HG03045 (cell line): ENCODE measurements at regions not wholly inside any gene's neighbourhood (a gene's known extent, or its start where the extent isn't known, plus 50 kb on each side); places are given as distances from the start of the nearest gene placed in this dataset.
"Not testable (repeated sequence)": the region's sequence is repeated elsewhere in the genome, so short reads cannot be mapped to it uniquely, and the experiment has no call there.

Experiments used
- ATAC-seq: cut with Tn5 transposase; IDR thresholded peaks from one replicate; pipeline ENCODE4 v1.9.1; 2021; ENCODE audit warnings: mild to moderate bottlenecking, moderate library complexity; ENCODE audit not compliant: unreplicated experiment

DNA sequence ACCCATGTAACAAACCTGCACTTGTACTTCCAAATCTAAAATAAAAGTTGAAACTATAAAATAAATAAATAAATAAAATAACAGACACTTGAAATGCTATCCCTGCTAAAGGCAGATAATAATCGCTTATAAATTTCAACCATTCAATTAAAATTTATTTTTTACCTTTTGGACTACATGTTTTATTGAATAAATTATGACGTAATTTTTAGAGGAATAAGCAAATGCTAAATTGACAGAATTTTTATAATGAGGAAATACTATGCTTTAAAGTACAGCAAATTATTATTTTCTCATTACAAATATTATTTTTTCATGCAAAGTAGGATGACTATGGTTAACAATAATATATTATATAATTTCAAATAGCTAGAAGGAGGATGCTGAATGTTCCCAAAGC is 658.6 kb upstream of the LMO3 start:
- ATAC-seq, result no peak

DNA sequence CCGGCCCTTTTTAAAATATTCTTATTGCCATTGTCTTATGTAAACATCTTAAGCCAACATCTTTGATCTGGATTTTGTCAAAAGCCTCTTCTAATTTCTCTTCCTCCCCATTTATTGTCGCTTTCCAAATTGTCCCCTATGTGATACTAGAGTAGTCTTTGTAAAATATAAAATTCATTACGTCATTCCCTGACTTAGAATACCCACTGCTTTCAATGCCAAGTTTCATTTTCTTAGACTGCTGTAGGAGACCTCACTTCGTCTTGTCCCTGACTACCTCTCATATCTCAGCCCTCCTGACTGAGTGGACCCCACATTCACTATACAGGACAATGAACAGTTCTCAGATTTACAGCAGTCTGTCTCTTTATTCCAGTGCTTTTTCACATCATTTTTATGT is 633.9 kb upstream of the LMO3 start:
- ATAC-seq, result no peak

DNA sequence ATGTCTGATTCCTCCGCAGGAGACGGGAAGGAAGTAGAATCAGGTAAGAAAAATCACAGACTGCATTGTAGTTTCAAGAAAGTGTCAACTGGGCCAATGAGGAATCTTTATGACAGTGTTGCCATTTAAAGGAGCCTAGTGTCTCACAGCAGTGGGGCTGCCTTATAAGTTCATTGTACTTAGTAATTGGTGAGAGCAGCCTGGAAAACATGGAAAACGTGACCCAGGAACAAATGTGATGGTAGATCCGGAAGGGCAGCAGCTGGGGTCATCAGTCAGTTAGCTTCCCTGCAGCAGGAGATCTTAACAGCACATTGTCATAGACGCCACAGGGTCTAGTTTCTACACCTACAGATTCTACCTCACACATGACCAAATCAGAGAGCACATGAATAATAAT is 630.0 kb upstream of the LMO3 start:
- ATAC-seq, result no peak

DNA sequence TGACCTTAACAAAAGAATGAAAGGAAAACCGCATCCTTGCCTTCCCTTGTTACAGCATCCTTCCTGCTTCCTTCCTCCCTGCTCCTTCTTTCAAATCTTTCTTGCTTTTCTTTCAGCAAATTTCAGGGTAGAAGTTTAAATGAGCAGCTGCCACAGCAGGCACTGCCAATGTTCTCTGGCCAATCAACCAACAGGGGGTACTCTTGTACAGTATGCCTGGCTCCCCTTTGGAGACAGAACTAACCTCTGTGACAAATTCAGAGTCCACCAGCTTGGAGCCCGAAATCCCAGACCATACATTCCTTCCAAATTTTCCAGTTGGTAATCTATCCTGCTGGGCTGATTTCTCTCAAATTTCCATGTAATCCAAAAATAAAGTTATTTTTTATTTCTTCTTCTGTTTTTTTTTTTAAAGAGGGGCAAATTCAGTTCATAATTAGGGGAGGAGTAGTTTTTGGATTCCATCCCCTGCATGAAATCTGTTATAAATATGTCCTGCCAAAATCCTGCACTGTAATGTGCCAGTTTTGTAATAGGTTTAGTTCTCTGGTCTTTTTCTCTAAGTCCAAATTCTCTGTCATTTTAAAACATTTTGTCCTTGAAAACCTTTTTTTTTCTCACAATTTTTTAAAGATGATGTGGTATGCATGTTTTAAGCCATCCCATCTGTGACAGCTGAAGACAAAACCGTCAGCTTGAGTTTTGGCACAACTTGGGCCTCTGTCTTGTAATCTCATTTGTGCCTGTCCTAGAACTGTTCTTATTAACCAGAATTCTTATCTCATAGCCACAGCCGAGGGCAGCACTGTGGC is 610.0 kb upstream of the LMO3 start:
- ATAC-seq, result no peak

DNA sequence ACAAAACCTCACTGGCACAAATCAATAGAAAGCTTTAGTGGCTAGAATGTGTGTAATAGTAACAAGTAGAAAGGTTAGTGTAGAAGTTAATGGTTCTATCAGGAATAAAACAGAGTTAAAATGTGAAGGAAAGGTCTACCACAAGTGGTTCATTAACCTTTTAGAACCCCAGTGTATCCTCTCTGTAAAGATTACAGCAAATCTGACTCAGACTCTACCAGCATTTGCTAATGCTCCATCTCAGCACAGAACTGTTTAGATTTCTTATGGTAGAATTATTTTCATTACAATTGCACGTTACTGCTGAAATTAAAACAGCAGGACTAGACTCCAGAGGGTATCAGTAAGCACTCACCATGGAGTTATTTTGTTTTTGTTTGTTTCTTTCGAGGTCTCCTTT is 609.0 kb upstream of the LMO3 start:
- ATAC-seq, result no peak

DNA sequence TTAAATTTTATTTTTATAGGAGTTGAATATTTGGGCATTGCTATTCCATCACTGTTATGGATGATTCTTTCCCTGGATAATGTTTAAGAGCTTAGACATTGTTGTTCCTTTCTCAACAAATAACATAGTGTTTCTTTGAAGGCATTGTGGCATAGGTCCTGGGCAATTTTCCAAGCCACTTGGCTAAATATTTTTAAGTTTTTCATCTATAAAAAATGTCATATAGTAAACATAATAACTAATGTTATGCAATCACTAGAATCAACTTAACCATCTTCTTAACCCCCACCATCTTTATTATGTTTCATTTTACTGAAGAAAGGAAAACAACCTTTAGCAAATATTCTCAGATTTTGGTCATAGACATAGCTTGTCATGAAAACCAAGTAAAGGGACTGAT is 600.6 kb upstream of the LMO3 start:
- ATAC-seq, result no peak

DNA sequence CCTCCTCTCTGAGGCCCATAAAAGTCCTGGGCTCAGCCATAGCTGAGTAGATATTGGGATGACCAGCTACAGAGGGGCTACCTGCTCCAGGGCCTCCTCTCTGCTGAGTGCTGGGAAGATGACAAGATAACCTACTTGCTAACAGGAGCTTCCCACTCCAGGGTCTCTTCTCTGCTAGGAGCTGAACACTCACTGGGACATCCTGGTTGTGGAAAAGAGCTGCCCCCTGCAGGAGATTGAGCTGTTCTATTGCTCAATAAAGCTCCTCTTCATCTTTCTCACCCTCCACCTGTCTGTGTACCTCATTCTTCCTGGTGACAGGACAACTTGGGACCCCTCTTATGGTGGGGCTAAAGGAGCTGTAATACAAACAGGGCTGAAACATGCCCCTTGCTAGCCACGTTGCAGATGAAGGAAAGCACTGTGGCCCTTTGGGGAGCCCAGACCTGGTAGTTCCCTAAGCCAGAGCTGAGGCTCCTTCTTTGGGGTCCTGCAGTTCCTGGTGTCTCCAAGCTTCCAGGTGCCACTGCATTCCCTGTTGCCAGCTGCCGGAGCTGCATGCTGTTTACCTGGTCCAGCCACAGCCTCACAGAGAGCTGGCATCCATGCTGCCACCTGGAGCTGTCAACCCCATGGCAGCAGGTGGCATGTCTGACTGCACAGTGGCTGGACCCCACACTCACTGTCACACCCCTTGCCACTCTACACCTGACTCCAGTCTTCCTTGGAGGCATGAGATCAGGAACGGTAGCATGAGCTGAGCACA is 598.5 kb upstream of the LMO3 start:
- no peak for ATAC-seq

DNA sequence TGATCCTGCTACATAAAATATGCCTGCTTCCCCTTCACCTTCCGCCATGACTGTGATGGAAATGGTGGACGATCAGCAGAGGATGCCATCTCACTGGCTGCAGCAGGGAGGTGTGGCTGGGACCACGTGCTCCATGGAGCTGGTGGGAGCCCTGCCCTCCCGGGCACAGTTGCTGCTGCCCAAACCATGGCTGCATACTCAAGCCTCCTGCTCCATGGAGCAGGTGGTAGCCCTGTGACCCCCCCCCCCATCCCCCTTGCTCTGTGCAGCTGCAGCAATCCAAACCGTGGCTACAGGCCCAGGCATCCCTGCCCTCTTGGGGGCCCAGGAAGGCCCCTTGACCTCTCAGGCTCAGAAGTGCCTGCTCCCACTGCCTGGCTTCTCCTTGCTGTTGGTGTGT is 597.5 kb upstream of the LMO3 start:
- no peak for ATAC-seq

DNA sequence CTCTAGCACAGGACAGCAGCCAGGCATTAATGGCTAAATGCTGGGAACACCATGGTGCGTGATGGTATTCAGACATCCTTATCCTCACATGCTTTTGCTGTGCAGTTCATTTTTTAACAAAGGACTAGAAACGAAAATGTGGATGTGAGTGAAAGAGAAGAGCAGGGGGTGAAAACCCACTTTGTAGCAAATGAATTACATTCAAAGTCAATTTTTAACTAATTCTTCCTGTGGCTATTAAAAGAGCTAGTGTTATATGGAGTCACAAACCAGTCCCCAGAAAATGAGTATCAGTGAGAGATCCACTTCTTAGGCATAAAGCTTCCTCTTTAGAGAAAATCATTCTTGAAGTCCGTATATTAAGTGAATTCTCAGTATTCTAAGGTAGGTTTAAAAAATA is 592.0 kb upstream of the LMO3 start:
- no peak for ATAC-seq

DNA sequence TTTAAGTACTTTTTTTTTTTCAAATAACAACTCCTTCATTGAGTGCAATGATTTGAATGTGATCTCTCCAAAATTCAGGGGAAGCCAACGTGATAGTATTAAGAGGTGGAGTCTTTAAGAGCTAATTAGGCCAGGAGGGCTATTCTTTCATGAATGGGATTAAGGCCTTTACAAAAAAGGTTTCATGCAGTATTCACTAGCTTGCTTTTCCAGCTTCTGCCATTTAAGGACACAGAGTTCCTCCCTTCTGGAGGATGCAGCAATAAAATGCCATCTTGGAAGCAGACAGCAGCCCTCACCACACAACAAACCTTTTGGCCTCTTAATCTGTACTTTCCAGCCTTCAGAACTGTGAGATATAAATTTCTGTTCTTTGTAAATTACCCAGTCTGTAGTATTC is 586.8 kb upstream of the LMO3 start:
- no peak for ATAC-seq

DNA sequence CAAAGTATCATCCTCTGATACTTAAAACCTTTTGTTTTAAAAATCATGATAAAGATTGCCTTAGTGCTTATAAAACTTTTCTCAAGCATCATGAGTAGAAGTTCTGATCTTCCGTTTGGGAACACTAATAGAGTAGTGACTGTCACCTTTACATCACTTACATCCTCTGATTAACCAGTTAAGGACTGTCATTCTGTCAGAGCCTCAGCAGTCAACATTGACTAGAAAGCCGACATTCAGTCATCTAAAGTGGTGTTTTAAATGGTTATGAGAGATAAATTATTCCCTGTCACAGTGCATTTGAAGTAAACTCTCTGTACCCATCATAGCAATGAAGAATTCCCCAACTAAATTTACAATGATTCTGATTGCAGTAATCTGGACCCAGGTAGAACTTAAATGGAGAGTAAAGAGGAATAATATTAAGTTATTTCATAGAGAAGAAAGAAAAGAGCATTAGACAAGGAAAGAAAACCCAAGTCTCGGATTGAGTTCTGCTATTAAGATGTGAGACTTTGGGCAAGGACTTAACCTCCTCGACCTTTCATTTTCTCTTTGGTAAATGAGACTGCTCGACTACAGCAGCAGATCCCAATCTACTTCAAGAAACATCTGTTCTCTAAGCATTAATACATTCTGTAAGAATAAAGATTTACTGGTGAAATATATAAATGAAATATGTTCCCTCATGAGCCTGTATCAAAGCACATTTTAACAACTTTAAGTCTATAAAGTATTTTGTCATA is 563.9 kb upstream of the LMO3 start:
- no peak for ATAC-seq

DNA sequence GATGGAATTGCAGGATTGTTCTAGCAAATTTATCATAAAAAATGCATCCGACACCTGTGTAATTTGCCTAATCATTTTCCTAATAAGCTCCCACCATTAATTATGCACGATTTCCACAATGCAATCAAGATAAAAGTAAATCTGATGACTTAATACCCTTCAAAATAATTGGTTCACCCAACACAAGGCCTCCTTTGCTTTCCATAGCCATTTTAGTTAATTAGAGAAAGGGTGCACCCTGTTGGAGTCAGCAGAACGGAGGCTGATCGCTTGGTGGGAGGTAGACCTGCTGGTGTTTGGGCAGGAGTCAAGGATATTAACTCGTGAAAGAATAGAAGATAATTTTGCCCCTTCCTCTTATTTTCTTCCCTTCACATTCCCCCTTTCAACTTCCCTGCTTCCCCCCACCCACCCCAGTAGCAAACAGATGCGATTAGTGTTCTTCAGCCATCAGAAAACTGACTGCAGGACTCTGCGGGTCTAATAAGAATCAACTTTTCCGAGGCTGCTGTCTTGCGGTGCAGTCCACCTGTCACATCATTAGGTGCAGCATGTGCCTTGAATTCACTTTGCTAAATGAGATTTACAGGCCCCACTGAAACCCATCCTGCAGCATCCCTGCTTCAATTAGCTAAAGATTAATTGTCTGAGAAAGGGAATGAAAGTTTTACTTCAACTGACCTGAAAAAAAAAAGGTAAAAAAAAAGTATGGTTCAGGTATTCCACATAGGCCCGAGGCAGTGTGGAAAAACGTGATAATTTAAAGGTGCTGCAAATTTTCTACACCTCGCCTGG is 553.7 kb upstream of the LMO3 start:
- ATAC-seq, result no peak

DNA sequence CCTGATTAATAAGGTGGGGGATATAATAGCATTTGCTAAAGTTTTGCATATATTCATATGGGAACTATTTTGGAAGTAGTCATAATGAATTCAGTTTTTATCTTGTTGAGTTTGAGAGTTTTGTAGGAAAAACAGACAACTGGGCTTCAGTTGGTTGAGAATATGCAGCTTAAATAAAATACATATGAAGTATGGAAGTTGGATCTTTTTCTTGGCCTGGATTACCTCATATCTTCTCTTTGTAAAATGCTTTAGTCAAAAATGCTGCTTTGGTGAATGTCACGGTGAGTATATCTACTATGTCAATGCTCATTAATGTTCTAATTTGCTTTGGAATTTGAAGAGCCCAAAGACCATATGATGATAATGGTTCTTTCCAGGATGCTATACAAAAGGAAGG is 552.2 kb upstream of the LMO3 start:
- no peak for ATAC-seq

DNA sequence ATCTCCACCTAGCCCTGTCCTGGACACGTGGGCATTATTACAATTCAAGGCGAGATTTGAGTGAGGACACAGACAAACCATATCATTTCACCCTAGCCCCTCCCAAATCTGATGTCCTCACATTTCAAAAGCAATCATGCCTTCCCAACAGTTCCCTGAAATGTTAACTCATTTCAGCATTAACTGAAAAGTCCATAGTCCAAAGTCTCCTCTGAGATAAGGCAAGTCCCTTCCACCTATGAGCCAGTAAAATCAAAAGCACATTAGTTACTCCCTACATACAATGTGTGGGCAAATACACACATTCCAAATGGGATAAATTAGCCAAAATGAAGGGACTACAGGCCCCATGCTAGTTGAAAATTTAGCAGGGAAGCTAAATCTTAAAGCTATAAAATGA is 546.0 kb upstream of the LMO3 start:
- no peak for ATAC-seq

DNA sequence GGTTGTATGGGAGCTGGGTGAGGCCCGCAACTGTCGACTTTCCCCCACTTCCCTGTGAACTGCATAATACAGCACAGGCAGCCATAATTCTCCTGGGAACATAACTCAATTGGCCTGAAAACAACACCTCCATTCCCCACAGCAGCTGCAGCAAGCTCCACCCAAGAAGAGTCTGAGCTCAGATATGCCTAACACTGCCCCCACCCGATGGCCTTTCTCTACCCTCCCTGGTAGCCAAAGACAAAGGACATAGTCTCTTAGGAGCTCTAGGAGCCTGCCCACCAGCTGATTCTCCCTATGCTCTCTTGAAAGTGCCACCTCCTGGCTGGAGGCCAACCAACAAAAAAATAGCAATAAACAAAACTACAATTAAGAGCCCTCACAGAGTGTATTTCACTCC is 542.7 kb upstream of the LMO3 start:
- ATAC-seq, result no peak

DNA sequence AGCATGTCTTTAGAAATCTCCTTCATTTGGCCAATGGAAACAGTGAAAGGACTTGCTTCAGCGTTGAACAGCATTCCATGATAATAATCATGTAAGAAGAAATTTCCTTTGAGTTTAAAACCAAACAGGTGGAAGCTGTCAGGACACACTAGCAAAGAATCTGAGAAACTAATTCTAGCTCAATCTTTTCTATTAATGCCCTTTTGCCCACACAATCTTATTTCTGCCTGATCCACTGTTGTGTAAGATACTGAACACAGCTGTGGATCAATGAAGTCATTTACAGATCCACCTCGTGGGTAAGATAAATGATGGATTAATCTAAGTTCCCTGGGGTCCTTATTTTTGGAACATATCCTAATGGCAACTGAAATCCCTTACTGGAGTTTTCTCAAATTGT is 536.9 kb upstream of the LMO3 start:
- ATAC-seq, result no peak

DNA sequence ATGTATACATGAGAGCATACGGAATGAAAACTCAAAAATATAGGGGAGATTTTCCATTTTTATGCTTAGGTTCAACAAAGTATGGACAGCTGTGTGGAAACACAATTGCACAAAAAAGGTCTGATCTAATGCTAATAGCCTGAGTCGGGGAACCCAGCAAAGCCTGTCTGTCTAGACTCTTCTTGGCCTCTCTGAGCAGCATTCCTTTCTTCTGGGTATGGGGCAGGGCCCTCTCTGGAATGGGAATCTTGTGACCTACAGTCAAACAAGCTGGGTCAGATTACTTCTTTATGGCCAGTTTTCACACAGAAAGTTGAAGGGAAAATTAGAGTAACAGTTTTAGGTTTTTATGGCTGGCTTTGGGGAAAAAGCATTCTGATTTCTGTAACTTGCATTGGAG is 534.0 kb upstream of the LMO3 start:
- ATAC-seq, result no peak

DNA sequence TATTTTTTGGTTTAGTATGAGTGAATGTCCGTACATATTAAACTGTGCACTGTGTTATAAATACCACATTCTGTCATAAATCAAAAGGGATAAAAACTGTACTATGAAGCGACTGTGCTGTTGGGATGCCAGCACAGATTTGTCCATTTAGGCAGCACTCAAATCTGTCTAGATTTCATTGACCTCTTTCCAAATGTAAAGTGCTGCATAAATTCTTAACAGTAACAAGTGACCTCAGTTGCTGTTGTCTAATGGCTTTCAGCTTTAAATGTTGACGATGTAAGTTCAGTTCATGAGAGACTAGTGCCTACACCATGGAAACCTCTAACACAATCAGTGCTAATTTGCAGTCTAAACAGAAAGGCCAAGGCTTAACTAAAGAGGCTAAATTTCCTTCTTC is 531.4 kb upstream of the LMO3 start:
- no peak for ATAC-seq

DNA sequence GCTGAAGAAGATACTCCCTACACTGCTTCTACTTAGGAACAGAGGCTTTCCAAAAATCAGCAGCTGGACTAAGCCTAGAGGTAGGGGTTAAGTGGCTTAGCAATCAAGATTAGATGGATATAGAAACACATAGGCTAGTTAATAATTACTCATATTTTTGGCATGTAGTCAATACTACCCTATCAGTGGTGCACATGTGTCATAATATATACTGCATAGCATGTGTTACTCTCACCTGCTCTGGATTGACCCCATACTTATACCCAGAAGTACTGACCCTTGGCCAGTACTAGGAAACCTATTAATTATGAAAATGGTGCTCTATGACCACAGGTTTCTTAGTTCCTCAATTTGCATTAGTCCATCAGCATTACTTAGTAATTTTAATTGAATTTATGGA is 528.4 kb upstream of the LMO3 start:
- no peak for ATAC-seq

DNA sequence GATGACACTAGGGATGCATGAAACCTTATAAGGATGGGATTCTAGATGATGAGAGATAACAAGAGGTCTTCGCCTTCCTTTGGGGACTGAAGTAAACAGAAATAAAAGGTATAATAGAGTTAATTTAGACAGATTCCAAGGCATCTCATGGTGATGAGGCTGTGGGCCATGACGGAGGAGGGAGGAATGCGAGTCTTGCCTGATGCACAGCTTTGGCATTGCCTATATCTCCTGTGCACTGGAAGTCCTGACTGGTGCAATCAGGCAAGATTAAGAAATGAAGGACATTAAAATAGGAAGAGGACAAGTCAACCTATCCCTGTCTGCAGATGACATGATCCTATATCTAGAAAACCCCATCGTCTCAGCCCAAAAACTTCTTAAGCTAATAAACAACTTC is 526.4 kb upstream of the LMO3 start:
- no peak for ATAC-seq

DNA sequence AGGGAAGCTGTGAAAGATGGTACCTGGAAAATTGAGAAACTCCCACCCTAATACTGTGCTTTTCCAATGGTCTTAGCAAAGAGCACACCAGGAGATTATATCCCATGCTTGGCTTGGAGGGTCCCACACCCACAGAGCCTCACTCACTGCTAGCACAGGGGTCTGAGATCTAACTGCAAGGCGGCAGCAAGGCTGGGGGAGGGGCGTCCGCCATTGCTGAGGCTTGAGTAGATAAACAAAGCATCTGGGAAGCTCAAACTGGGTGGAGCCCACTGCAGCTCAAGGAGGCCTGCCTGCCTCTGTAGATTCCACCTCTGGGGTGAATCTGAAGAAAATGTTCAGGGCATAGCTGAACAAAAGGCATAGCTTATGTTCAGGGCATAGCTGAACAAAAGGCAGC is 510.6 kb upstream of the LMO3 start:
- ATAC-seq, result not testable (repeated sequence)
